ENCODE measurements at regions not wholly inside any gene's neighbourhood (a gene's known extent, or its start where the extent isn't known, plus 50 kb on each side); places are given as distances from the start of the nearest gene placed in this dataset.

DNA sequence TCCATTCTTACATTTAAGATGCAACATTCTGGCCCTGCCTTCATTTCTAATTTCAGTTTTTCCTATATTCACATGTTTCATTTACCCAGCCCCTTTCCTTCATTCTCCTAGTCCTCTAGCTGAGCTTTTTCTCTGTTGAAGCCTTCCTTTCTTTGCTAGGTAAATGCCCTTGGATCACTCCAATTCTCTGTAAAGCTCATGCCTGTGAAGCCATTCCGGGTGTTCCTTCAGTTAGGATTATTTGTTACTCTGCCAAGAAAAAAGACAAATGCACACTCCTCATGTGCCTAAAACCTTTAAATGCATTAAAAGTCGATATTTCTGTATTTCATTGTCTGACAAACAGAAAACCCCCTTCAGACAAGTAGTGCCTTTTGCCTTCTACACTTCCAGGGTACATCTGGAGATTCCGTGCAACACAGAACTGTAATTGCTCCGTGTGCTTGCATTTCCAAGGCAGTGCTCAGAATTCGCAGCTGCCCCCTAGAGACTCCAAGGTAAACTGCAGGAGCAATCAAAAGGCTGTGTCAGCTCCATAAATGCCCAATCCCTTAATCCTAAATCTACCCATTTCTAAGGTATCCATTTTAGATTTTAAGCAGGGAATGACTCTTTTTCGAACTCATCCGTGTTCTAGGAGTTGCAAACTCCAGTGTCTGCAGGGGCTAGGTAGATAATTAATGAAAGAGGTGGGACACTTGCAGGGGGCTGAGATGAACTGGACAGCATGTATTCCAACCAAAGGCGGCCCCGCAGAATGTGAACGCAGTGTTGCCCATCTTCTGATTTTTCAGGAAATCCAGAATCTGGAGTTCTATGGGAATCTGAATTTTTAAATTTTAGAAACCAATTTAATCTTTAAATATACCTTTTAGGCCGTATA, 320.2 kb downstream of the GRIN2B start:
- TF ChIP-seq GATA1 (IDR thresholded peaks at IDR 0.05; ENCODE audit: low read depth, low read length) (no peak), POLR2A (IDR thresholded peaks at IDR 0.05; ENCODE audit: low read length) (no peak)
- peak; percentile 5 to 35 for DNase-seq

DNA sequence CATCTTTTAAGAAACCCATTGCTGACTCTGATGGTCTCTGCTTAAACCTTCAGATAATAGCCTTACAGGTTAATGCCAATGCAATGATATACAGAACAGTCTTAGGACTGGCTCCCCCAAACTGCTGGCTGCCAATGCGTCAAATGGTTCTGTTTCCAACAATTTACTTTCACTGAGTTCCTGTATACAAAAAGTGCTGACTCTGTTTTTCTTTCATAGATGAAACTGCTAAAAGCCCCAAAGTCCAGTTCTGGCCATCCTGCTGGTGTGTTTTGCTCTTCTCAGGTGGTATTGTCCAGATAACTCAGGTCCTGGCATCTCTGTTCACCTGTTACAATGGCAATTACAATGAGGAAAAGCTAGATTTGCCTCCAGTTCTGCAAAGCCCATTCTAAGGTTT, 326.9 kb downstream of the GRIN2B start:
- no peak for DNase-seq
- no peak for TF ChIP-seq GATA1 (IDR thresholded peaks at IDR 0.05; ENCODE audit: low read depth, low read length)
- no peak for TF ChIP-seq POLR2A (IDR thresholded peaks at IDR 0.05; ENCODE audit: low read length)

GRCh38 chr12:13652105-13652504, 329.3 kb downstream of the GRIN2B start:
- no peak for DNase-seq
- TF ChIP-seq GATA1 (IDR thresholded peaks at IDR 0.05; ENCODE audit: low read depth, low read length): no peak
- no peak for TF ChIP-seq POLR2A (IDR thresholded peaks at IDR 0.05; ENCODE audit: low read length)

GRCh38 chr12:13635709-13636108, 345.7 kb downstream of the GRIN2B start:
- DNase-seq: no peak
- TF ChIP-seq GATA1 (IDR thresholded peaks at IDR 0.05; ENCODE audit: low read depth, low read length) (no peak), POLR2A (IDR thresholded peaks at IDR 0.05; ENCODE audit: low read length) (no peak)

- DNase-seq: no peak
- TF ChIP-seq GATA1 (IDR thresholded peaks at IDR 0.05; ENCODE audit: low read depth, low read length): no peak
- no peak for TF ChIP-seq POLR2A (IDR thresholded peaks at IDR 0.05; ENCODE audit: low read length)
These were observed 349.5 kb downstream of the GRIN2B start for GRCh38 chr12:13631873-13632272.

DNA sequence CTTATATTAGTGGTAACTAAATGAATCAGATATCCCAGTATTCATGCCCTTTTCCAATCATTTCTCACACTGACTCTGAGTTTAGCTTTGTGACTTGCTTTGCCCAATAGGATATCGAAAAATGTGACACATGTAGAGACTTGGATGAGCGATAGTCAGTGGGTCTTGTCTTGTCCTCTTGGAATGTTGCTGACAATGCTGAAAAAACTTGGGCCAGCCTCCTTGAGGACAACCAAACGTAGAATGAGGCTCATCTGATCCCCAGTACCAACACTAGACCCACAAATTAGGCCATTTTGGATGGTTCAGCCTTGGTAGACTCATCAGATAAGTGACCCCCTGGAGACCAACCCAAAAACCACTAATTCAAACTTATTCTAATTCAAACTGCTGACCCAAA, 351.0 kb downstream of the GRIN2B start:
- TF ChIP-seq GATA1 (IDR thresholded peaks at IDR 0.05; ENCODE audit: low read depth, low read length) (no peak), POLR2A (IDR thresholded peaks at IDR 0.05; ENCODE audit: low read length) (no peak)
- DNase-seq: no peak

GRCh38 chr12:13628067-13628466, 353.3 kb downstream of the GRIN2B start:
- TF ChIP-seq GATA1 (IDR thresholded peaks at IDR 0.05; ENCODE audit: low read depth, low read length) (no peak), POLR2A (IDR thresholded peaks at IDR 0.05; ENCODE audit: low read length) (no peak)
- no peak for DNase-seq

DNA sequence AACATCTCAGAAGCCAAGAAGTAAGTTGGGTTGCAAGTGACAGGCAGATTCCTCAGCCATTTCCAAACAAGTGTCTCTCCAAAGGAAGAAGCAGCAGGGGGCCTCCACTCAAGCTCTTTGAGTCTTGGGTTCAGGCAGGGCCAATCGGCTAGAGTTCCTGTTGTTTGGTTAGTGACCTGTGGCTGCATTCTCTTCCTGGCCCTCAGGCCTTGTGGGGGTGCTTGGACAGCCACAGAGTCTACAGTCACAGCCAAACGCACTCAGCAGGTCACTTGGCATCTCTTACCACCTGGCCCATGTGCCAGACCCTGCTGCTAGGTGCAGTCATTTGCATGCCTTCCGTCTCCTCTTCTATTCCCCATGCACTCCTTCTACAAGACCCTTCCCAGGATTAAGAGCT, 353.9 kb downstream of the GRIN2B start:
- no peak for TF ChIP-seq POLR2A (IDR thresholded peaks at IDR 0.05; ENCODE audit: low read length)
- no peak for TF ChIP-seq GATA1 (IDR thresholded peaks at IDR 0.05; ENCODE audit: low read depth, low read length)
- no peak for DNase-seq

DNA sequence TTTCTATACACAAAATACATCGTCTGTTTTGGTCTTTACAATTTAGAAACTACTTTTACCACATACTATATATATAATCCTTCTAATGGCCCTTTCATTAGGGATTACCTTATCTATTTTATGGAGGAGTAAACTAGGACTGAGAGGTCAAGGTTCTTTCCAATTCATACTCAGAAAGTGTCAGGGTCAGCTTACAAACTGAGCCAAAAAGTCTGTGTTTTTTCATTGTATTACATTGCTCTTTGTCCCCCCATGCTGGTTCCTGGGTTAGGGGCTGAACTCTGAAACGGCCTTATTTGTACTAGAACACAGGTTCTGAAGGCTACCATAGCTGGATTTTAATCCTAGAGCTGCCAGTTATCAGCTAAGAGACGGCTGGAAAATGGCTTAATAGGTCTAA, 368.1 kb downstream of the GRIN2B start:
- no peak for TF ChIP-seq GATA1 (IDR thresholded peaks at IDR 0.05; ENCODE audit: low read depth, low read length)
- TF ChIP-seq POLR2A (IDR thresholded peaks at IDR 0.05; ENCODE audit: low read length): no peak
- no peak for DNase-seq

GRCh38 chr12:13609894-13610679, 371.3 kb downstream of the GRIN2B start:
- TF ChIP-seq POLR2A (IDR thresholded peaks at IDR 0.05; ENCODE audit: low read length) (no peak), GATA1 (IDR thresholded peaks at IDR 0.05; ENCODE audit: low read depth, low read length) (no peak)
- DNase-seq: no peak

GRCh38 chr12:13606290-13606689, 375.1 kb downstream of the GRIN2B start:
- DNase-seq: no peak
- TF ChIP-seq POLR2A (IDR thresholded peaks at IDR 0.05; ENCODE audit: low read length): no peak
- TF ChIP-seq GATA1 (IDR thresholded peaks at IDR 0.05; ENCODE audit: low read depth, low read length): no peak

DNA sequence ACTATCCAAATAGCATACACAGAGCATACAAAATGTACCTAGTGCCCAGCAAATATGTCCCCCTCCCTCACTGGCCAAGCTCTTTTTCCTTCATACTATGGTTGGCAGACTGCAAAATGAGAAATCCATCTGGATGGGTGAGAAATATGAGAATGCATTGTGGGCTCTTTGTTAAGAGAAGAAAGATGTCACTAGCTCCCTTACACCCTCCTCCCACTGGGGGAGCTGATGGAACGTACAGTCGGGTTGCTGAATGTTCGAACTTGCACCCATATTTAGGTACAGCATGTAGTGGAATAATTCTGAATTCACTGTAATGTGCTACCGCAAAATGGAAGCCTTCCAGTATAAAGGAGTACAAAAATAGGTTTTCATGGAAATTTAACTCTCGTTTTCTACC, 377.4 kb downstream of the GRIN2B start:
- no peak for DNase-seq
- TF ChIP-seq POLR2A (IDR thresholded peaks at IDR 0.05; ENCODE audit: low read length): no peak
- TF ChIP-seq GATA1 (IDR thresholded peaks at IDR 0.05; ENCODE audit: low read depth, low read length): no peak

DNA sequence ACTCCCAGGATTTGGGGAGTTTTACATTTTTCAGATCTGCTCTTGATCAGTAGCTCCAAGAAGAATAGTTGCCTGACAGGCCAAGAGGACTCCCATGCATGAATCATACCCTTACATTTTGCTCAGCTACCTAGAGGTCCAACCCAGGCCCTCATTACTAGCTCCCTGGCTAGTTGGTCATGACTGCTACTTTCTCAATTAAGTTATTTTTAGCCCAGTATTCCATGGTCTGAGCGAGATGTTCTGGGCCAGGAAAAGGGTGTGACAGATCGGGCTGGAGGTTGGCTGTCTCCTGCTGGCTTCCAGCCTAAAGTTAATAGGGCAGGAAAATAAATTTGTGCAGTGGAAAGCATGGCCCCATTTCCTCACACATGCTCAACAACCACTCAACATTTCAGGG, 379.2 kb downstream of the GRIN2B start:
- no peak for DNase-seq
- TF ChIP-seq GATA1 (IDR thresholded peaks at IDR 0.05; ENCODE audit: low read depth, low read length) (no peak), POLR2A (IDR thresholded peaks at IDR 0.05; ENCODE audit: low read length) (no peak)

DNA sequence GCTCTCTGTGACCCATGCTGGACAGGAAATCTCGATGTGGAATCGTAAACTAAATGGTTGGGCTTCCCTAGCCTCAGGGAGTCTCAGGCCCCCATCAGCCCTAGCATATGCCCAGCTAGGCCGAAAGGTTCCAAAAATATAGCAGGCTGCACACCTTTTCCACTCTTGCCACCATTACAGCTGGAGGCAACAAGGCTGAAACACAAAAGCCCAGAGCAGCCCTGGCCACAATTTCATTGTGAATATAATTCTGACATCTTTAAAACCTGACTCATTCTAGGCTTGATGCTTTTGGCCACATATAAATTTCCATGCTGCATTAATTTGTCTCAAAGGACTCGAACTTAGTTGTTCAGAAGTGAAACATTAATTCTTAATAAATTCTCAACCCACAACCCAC, 382.2 kb downstream of the GRIN2B start:
- DNase-seq: no peak

More for the DNA sequence above, 382.2 kb downstream of the GRIN2B start:
- TF ChIP-seq POLR2A (IDR thresholded peaks at IDR 0.05; ENCODE audit: low read length) (no peak), GATA1 (IDR thresholded peaks at IDR 0.05; ENCODE audit: low read depth, low read length) (no peak)

Measured in erythroblast (primary cell).